DND-41 (cell line): ENCODE measurements at regions not wholly inside any gene's neighbourhood (a gene's known extent, or its start where the extent isn't known, plus 50 kb on each side); places are given as distances from the start of the nearest gene placed in this dataset.

Experiments used
- ATAC-seq: fragments of 200-7000 bp; cut with Tn5 transposase; 3 replicates; pipeline ENCODE4 v1.9.1; 2021; ENCODE audit warnings: low read depth; ENCODE audit not compliant: insufficient read depth
- DNase-seq: peaks from one replicate; pipeline ENCODE4 v3.0.0-alpha.2; 2020
- H2AFZ ChIP-seq: 2 replicates; pipeline ENCODE4 v1.6.0; 2012; ENCODE audit warnings: low read depth, low read length
- H3K27ac ChIP-seq: 2 replicates; pipeline ENCODE4 v1.5.1; 2012; ENCODE audit warnings: low read length, inconsistent platforms
- H3K27me3 ChIP-seq: fragments of 200-600 bp; sonication (generic); 2 replicates; pipeline ENCODE4 v1.6.0; 2012; ENCODE audit warnings: low read length, mild to moderate bottlenecking, inconsistent platforms; ENCODE audit not compliant: insufficient read depth, poor library complexity
- H3K36me3 ChIP-seq: 2 replicates; pipeline ENCODE4 v1.5.1; 2012; ENCODE audit warnings: low read length, inconsistent platforms; ENCODE audit not compliant: insufficient read depth
- H3K4me1 ChIP-seq: 2 replicates; pipeline ENCODE4 v1.5.1; 2012; ENCODE audit warnings: mild to moderate bottlenecking, low read length; ENCODE audit not compliant: insufficient read depth
- H3K4me2 ChIP-seq: 2 replicates; pipeline ENCODE4 v1.6.0; 2012; ENCODE audit warnings: mild to moderate bottlenecking, moderate library complexity, low read length, inconsistent platforms; ENCODE audit not compliant: insufficient read depth
- H3K4me3 ChIP-seq, 2 experiments: fragments of 200-600 bp in 1 of 2; shearing (Covaris generic) in 1 of 2; 2 replicates each; pipeline ENCODE4 v1.5.1; 2012 to 2016; ENCODE audit warnings: inconsistent platforms in 2 of 2, low read length in 2 of 2, mild to moderate bottlenecking in 2 of 2, low read depth in 1 of 2, moderate library complexity in 1 of 2
- H3K79me2 ChIP-seq: 2 replicates; pipeline ENCODE4 v1.6.0; 2012; ENCODE audit warnings: low read length, inconsistent platforms; ENCODE audit not compliant: insufficient read depth
- H3K9ac ChIP-seq: 2 replicates; pipeline ENCODE4 v1.6.0; 2012; ENCODE audit warnings: low read depth, mild to moderate bottlenecking, inconsistent platforms, low read length, moderate library complexity
- H3K9me3 ChIP-seq: 2 replicates; pipeline ENCODE4 v1.5.1; 2012; ENCODE audit warnings: low read length, moderate library complexity, mild to moderate bottlenecking, inconsistent platforms; ENCODE audit not compliant: insufficient read depth, severe bottlenecking
- H4K20me1 ChIP-seq: 2 replicates; pipeline ENCODE4 v1.6.0; 2012; ENCODE audit warnings: low read length; ENCODE audit not compliant: insufficient read depth
- EZH2 ChIP-seq: IDR thresholded peaks from 3 replicates; pipeline ENCODE4 v1.6.1; 2012; ENCODE audit warnings: borderline replicate concordance, low read depth, mild to moderate bottlenecking, moderate library complexity, low read length, inconsistent platforms; ENCODE audit not compliant: severe bottlenecking
- TF ChIP-seq, protein P1 (sequence below): IDR thresholded peaks from 2 replicates; pipeline ENCODE4 v1.5.1; 2012; ENCODE audit warnings: borderline replicate concordance, low read length, moderate library complexity, mild to moderate bottlenecking; ENCODE audit not compliant: poor library complexity, severe bottlenecking; ENCODE audit errors: extremely low read depth

DNA sequence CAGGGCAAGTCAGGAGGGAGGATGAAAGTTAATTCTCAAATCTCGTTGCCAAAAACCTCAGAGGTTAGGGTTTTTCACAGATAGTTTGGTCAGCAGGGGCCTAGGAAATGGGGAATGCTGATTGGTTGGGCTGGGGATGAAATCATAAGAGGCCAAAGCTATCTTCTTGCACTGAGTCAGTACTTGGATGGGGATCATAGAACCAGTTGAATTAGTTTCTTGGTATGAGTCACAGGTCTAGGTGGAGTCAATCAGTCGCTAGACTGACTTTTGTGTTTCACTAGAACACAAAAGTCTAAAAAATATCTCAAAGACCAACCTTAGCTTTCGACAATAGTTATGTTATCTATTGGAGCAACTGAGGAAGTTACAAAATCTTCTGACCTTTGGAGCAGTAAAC lies 368.5 kb downstream of the TBC1D32 start:
- Histone ChIP-seq H2AFZ (no peak overlapping the region), H3K27ac (no peak overlapping the region), H3K4me1 (no peaks in the 10 kb centered on the region), H3K36me3 (no peaks in the 10 kb centered on the region), H3K9ac (no peak overlapping the region), H3K79me2 (no peaks in the 10 kb centered on the region), H3K27me3 (no peaks in the 10 kb centered on the region), H4K20me1 (no peaks in the 10 kb centered on the region), H3K4me2 (no peak overlapping the region), H3K9me3 (no peaks in the 10 kb centered on the region), H3K4me3 (no peak overlapping the region)
- ATAC-seq: no peak
- DNase-seq: no peak
- TF ChIP-seq, protein P1, sequence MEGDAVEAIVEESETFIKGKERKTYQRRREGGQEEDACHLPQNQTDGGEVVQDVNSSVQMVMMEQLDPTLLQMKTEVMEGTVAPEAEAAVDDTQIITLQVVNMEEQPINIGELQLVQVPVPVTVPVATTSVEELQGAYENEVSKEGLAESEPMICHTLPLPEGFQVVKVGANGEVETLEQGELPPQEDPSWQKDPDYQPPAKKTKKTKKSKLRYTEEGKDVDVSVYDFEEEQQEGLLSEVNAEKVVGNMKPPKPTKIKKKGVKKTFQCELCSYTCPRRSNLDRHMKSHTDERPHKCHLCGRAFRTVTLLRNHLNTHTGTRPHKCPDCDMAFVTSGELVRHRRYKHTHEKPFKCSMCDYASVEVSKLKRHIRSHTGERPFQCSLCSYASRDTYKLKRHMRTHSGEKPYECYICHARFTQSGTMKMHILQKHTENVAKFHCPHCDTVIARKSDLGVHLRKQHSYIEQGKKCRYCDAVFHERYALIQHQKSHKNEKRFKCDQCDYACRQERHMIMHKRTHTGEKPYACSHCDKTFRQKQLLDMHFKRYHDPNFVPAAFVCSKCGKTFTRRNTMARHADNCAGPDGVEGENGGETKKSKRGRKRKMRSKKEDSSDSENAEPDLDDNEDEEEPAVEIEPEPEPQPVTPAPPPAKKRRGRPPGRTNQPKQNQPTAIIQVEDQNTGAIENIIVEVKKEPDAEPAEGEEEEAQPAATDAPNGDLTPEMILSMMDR: no peak

- Histone ChIP-seq H3K9me3 (no peaks in the 10 kb centered on the region), H3K27me3 (no peaks in the 10 kb centered on the region), H3K36me3 (no peaks in the 10 kb centered on the region), H3K9ac (no peak overlapping the region), H3K4me1 (no peaks in the 10 kb centered on the region), H3K27ac (no peak overlapping the region), H2AFZ (no peak overlapping the region), H3K4me3 (no peak overlapping the region), H3K79me2 (no peaks in the 10 kb centered on the region), H4K20me1 (no peaks in the 10 kb centered on the region), H3K4me2 (no peak overlapping the region)
- ATAC-seq: no peak
- TF ChIP-seq EZH2: no peak
- TF ChIP-seq, protein P1: no peak
- no peak for DNase-seq
Measured at GRCh38 chr6:120960761-120961160, 373.5 kb downstream of the TBC1D32 start.

GRCh38 chr6:120954111-120954510 lies 380.2 kb downstream of the TBC1D32 start:
- Histone ChIP-seq H3K27me3 (no peaks in the 10 kb centered on the region), H3K4me1 (no peaks in the 10 kb centered on the region), H3K4me2 (no peak overlapping the region), H3K27ac (no peak overlapping the region), H3K36me3 (no peaks in the 10 kb centered on the region), H3K79me2 (no peaks in the 10 kb centered on the region), H2AFZ (no peak overlapping the region), H3K9me3 (no peaks in the 10 kb centered on the region), H4K20me1 (no peaks in the 10 kb centered on the region), H3K9ac (no peak overlapping the region), H3K4me3 (no peak overlapping the region)
- TF ChIP-seq, protein P1: no peak
- no peak for TF ChIP-seq EZH2
- no peak for DNase-seq
- no peak for ATAC-seq

DNA sequence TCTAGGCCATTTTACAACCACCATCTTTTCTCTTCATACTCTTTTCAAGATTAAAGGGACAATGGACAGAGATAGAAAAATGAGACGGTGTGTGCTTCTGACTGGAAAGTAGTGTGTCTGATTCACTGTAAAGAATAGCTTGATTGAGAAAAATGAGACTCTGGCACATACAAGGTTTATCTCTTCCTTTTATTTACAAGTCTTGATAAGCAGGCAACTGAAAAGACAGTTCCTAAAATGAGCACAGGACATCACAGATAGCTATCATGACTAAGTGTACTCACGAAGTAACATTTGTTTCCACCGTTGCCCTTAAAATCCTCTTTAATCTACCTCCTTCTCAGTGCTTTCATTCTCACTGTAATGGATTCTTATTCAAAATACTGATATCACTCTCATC lies 383.0 kb downstream of the TBC1D32 start:
- Histone ChIP-seq H2AFZ (no peak overlapping the region), H3K4me1 (no peaks in the 10 kb centered on the region)
- TF ChIP-seq, protein P1: no peak
- no peak for TF ChIP-seq EZH2

More for the DNA sequence above, 383.0 kb downstream of the TBC1D32 start:
- no peaks in the 10 kb centered on the region for H4K20me1 ChIP-seq
- ATAC-seq: no peak
- no peak overlapping the region for H3K9ac ChIP-seq
- no peak overlapping the region for H3K4me2 ChIP-seq
- H3K27me3 ChIP-seq: no peaks in the 10 kb centered on the region
- no peak overlapping the region for H3K27ac ChIP-seq
- no peak for DNase-seq
- H3K4me3 ChIP-seq: no peak overlapping the region
- no peaks in the 10 kb centered on the region for H3K9me3 ChIP-seq
- no peaks in the 10 kb centered on the region for H3K79me2 ChIP-seq
- no peaks in the 10 kb centered on the region for H3K36me3 ChIP-seq
